HG03521 (cell line): ENCODE measurements at regions not wholly inside any gene's neighbourhood (a gene's known extent, or its start where the extent isn't known, plus 50 kb on each side); places are given as distances from the start of the nearest gene placed in this dataset.

Source experiments
- ATAC-seq: cut with Tn5 transposase; IDR thresholded peaks from one replicate; pipeline ENCODE4 v1.9.1; 2021; ENCODE audit warnings: mild to moderate bottlenecking, moderate library complexity; ENCODE audit not compliant: unreplicated experiment

GRCh38 chrX:43493756-43494155, 162.3 kb upstream of the MAOA start:
- ATAC-seq: no peak

GRCh38 chrX:43500246-43500645, 155.9 kb upstream of the MAOA start:
- ATAC-seq: no peak

- no peak for ATAC-seq
Measured at GRCh38 chrX:43500996-43501694, 155.0 kb upstream of the MAOA start.

- no peak for ATAC-seq
Measured at GRCh38 chrX:43504394-43504793, 151.7 kb upstream of the MAOA start.

- ATAC-seq: no peak
Measured at GRCh38 chrX:43505769-43506168, 150.3 kb upstream of the MAOA start.

- ATAC-seq: no peak
Measured at GRCh38 chrX:43508694-43509093, 147.4 kb upstream of the MAOA start.

- ATAC-seq: no peak
Measured at GRCh38 chrX:43510209-43510608, 145.9 kb upstream of the MAOA start.

GRCh38 chrX:43513085-43513484, 143.0 kb upstream of the MAOA start:
- no peak for ATAC-seq

- ATAC-seq: no peak
Measured at GRCh38 chrX:43514820-43515219, 141.3 kb upstream of the MAOA start.

GRCh38 chrX:43522582-43522981, 133.5 kb upstream of the MAOA start:
- no peak for ATAC-seq

- ATAC-seq: no peak
Measured at GRCh38 chrX:43525901-43526610, 130.0 kb upstream of the MAOA start.

GRCh38 chrX:43526878-43527277, 129.2 kb upstream of the MAOA start:
- no peak for ATAC-seq

- no peak for ATAC-seq
Measured at GRCh38 chrX:43527801-43528200, 128.3 kb upstream of the MAOA start.

- ATAC-seq: no peak
Measured at GRCh38 chrX:43530837-43531236, 125.3 kb upstream of the MAOA start.

GRCh38 chrX:43540318-43540717, 115.8 kb upstream of the MAOA start:
- no peak for ATAC-seq

- ATAC-seq: no peak
Measured at GRCh38 chrX:43551590-43551989, 104.5 kb upstream of the MAOA start.

GRCh38 chrX:43552156-43552555, 103.9 kb upstream of the MAOA start:
- no peak for ATAC-seq

- no peak for ATAC-seq
Measured at GRCh38 chrX:43552703-43553102, 103.4 kb upstream of the MAOA start.

- ATAC-seq: no peak
Measured at GRCh38 chrX:43553257-43553656, 102.8 kb upstream of the MAOA start.

- ATAC-seq: no peak
Measured at GRCh38 chrX:43556207-43556606, 99.9 kb upstream of the MAOA start.

- no peak for ATAC-seq
Measured at GRCh38 chrX:43557792-43558191, 98.3 kb upstream of the MAOA start.

GRCh38 chrX:43559644-43560043, 96.5 kb upstream of the MAOA start:
- ATAC-seq: no peak
